ENCODE measurements at regions not wholly inside any gene's neighbourhood (a gene's known extent, or its start where the extent isn't known, plus 50 kb on each side); places are given as distances from the start of the nearest gene placed in this dataset.

DNA sequence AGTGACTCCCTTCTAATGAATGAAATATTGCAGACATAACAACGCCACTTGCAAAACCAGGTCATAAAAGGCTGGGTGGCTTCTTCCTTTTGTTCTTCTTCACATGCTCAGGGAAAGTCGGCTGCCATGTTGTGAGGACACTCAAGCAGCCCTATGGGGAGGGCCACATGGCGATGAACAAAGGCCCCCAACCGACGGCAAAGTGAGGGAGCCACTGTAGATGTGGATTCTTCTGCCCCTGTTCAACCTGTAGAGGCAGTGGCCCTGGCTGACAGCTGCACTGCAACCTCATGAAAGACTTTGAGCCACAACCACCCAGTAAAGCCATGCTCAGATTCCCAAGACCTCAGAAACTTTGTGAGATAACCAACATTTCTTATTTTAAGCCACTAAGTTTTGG lies 203.5 kb upstream of the TNRC6C start:
- no peak for TF ChIP-seq EZH2phosphoT487 (IDR thresholded peaks at IDR 0.05; ENCODE audit: borderline replicate concordance, low read length)
- TF ChIP-seq CTCF (conservative IDR thresholded peaks at IDR 0.05; ENCODE audit: low read depth, low read length), result no peak
- no peak for TF ChIP-seq EZH2 (IDR thresholded peaks at IDR 0.05; ENCODE audit: low read length, unreplicated experiment)

Measured in PC-3 (cell line).